Spleen (tissue), 7 donors: ENCODE measurements at regions not wholly inside any gene's neighbourhood (a gene's known extent, or its start where the extent isn't known, plus 50 kb on each side); places are given as distances from the start of the nearest gene placed in this dataset.

Experiments
- POLR2A ChIP-seq, 3 donors: fragments of 450-650 bp; IDR thresholded peaks; one replicate each; pipeline ENCODE4 v1.5.1; 2017; ENCODE audit warnings: antibody characterized with exemption in 3 of 3, mild to moderate bottlenecking in 1 of 3
- POLR2AphosphoS5 ChIP-seq, 3 donors: sonication (generic); formaldehyde crosslinking; IDR thresholded peaks; one replicate each; pipeline ENCODE4 v1.5.1; 2017; ENCODE audit warnings: antibody characterized with exemption in 3 of 3
- TF ChIP-seq, protein P1 (sequence below), 11 experiments: fragments of 200-600 bp in 7 of 11; fragments of 450-650 bp in 4 of 11; sonication (generic) in 4 of 11; IDR thresholded peaks in 8 of 11; conservative IDR thresholded peaks in 3 of 11; 1 replicate in 7 of 11; 2 replicates in 4 of 11; pipeline versions ENCODE4 v1.4.0 to v1.8.0; 2016 to 2021; ENCODE audit warnings: antibody characterized with exemption in 11 of 11, inconsistent platforms in 4 of 11, mild to moderate bottlenecking in 1 of 11
- donor health status: DM: no; HTN: no; CAD: no; lungs with moderate emphysema.
- donor health status: DM: no; HTN: no; CAD: no.
- donor health status: DM: no; HTN: no; CAD: no.

DNA sequence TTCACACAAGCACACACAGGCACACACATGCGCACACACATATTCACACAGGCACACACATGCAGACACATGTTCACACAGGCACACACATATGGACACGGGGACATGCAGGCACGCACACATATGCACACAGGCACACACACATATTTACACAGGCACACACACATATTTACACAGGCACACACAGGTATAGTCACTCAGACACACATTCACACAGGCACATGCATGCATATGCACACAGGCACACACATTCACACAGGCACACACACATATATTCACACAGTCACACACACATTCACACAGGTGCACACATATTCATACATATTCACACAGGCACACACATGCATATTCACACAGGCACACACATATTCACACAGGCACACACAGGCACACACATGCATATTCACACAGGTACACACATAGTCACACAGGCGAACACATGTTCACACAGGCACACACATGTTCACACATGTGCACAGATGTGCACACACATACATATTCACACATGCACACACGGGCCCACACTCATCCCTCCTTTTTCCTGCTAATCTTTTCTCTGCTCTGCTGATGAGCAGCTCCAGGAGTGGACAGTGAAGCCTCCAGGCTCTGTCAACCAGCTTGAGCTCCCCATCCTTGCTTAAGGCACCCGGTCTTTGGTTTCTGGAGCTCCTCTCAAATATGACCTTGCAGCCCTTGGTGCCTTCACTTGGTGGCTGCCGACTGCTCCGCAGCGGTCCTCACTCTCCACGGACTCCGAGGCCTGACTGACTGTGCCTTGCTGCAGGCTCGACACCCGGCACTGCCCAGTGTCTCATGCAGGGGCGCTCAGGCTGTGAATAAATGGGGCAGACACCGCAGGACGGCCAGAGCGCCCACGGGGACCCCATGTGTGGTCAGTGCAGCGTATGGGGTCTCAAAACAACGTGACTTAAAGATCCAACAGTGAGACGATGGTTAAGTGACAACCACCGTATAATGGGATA, 581.2 kb upstream of the MGMT start:
- TF ChIP-seq, protein P1, sequence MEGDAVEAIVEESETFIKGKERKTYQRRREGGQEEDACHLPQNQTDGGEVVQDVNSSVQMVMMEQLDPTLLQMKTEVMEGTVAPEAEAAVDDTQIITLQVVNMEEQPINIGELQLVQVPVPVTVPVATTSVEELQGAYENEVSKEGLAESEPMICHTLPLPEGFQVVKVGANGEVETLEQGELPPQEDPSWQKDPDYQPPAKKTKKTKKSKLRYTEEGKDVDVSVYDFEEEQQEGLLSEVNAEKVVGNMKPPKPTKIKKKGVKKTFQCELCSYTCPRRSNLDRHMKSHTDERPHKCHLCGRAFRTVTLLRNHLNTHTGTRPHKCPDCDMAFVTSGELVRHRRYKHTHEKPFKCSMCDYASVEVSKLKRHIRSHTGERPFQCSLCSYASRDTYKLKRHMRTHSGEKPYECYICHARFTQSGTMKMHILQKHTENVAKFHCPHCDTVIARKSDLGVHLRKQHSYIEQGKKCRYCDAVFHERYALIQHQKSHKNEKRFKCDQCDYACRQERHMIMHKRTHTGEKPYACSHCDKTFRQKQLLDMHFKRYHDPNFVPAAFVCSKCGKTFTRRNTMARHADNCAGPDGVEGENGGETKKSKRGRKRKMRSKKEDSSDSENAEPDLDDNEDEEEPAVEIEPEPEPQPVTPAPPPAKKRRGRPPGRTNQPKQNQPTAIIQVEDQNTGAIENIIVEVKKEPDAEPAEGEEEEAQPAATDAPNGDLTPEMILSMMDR (IDR thresholded peaks at IDR 0.05 in 8 of 11, conservative IDR thresholded peaks at IDR 0.05 in 3 of 11) = no peak
- no peak for TF ChIP-seq POLR2A (IDR thresholded peaks at IDR 0.05)
- no peak for TF ChIP-seq POLR2AphosphoS5 (IDR thresholded peaks at IDR 0.05)
